PFSK-1 (cell line): ENCODE measurements at regions not wholly inside any gene's neighbourhood (a gene's known extent, or its start where the extent isn't known, plus 50 kb on each side); places are given as distances from the start of the nearest gene placed in this dataset.

Source experiments
- FOXP2 ChIP-seq: optimal IDR thresholded peaks from 2 replicates; pipeline ENCODE3; 2011; ENCODE audit warnings: borderline replicate concordance, control low read depth, inconsistent platforms; ENCODE audit not compliant: insufficient read depth; ENCODE audit errors: extremely low read length, extremely low read depth
- POLR2AphosphoS5 ChIP-seq: IDR thresholded peaks from 2 replicates; pipeline ENCODE4 v1.6.1; 2012; ENCODE audit warnings: low read depth, mild to moderate bottlenecking, control low read depth, low read length, moderate library complexity
- REST ChIP-seq, 2 experiments: IDR thresholded peaks; 2 replicates each; pipeline versions ENCODE4 v1.6.1 to v1.8.0; 2011 to 2012; ENCODE audit warnings: low read depth in 2 of 2, low read length in 2 of 2, control low read depth in 1 of 2, inconsistent platforms in 1 of 2, mild to moderate bottlenecking in 1 of 2, moderate library complexity in 1 of 2; ENCODE audit not compliant: insufficient read depth in 1 of 2
- SIN3A ChIP-seq: IDR thresholded peaks from 2 replicates; pipeline ENCODE4 v1.6.1; 2012; ENCODE audit warnings: mild to moderate bottlenecking, low read length, moderate library complexity, borderline replicate concordance; ENCODE audit not compliant: insufficient read depth
- TAF1 ChIP-seq: IDR thresholded peaks from 2 replicates; pipeline ENCODE4 v1.6.1; 2012; ENCODE audit warnings: low read length, control low read depth, borderline replicate concordance; ENCODE audit not compliant: insufficient read depth

- TF ChIP-seq POLR2AphosphoS5, result no peak
- TF ChIP-seq TAF1, result no peak
- TF ChIP-seq SIN3A, result no peak
- no peak for TF ChIP-seq FOXP2
- TF ChIP-seq REST (IDR thresholded peaks at IDR 0.05; ENCODE audit: insufficient read depth in 1 of 2, low read depth in 2 of 2, low read length in 2 of 2), result no peak
Measured at GRCh38 chr22:48676266-48677167, 1151.2 kb downstream of the BRD1 start.
